ENCODE measurements at regions not wholly inside any gene's neighbourhood (a gene's known extent, or its start where the extent isn't known, plus 50 kb on each side); places are given as distances from the start of the nearest gene placed in this dataset.

- DNase-seq (ENCODE audit: low read depth) = no peak
Observed at GRCh38 chr10:61841338-61841875, 60.1 kb upstream of the ARID5B start.

- DNase-seq (ENCODE audit: low read depth) = peak; percentile 81
Observed at GRCh38 chr10:61842755-61843497, 58.6 kb upstream of the ARID5B start.

- DNase-seq (ENCODE audit: low read depth) = no peak
Observed at GRCh38 chr10:61844116-61844822, 57.2 kb upstream of the ARID5B start.

GRCh38 chr10:61845196-61845949 lies 56.1 kb upstream of the ARID5B start:
- DNase-seq (ENCODE audit: low read depth) = no peak

GRCh38 chr10:61845950-61846268 lies 55.6 kb upstream of the ARID5B start:
- DNase-seq (ENCODE audit: low read depth) = no peak

- no peak for DNase-seq (ENCODE audit: low read depth)
Observed at GRCh38 chr10:61846370-61847031, 55.0 kb upstream of the ARID5B start.

- DNase-seq (ENCODE audit: low read depth) = no peak
Observed at GRCh38 chr10:61847087-61847486, 54.4 kb upstream of the ARID5B start.

GRCh38 chr10:61847640-61848039 lies 53.9 kb upstream of the ARID5B start:
- no peak for DNase-seq (ENCODE audit: low read depth)

GRCh38 chr10:61850376-61850775 lies 51.1 kb upstream of the ARID5B start:
- no peak for DNase-seq (ENCODE audit: low read depth)

Measured in amniotic epithelial cell (primary cell).